ENCODE measurements at regions not wholly inside any gene's neighbourhood (a gene's known extent, or its start where the extent isn't known, plus 50 kb on each side); places are given as distances from the start of the nearest gene placed in this dataset.

GRCh38 chr1:30511991-30512913 lies 211.1 kb downstream of the MATN1 start:
- no peak for DNase-seq

- no peak for DNase-seq
Measured at GRCh38 chr1:30511563-30511962, 211.8 kb downstream of the MATN1 start.

GRCh38 chr1:30511106-30511505 lies 212.3 kb downstream of the MATN1 start:
- DNase-seq: no peak

- no peak for DNase-seq
Measured at GRCh38 chr1:30509670-30510069, 213.7 kb downstream of the MATN1 start.

GRCh38 chr1:30508611-30509010 lies 214.8 kb downstream of the MATN1 start:
- DNase-seq: no peak

GRCh38 chr1:30508175-30508448 lies 215.3 kb downstream of the MATN1 start:
- DNase-seq: no peak

- no peak for DNase-seq
Measured at GRCh38 chr1:30507401-30508174, 215.8 kb downstream of the MATN1 start.

- DNase-seq: no peak
Measured at GRCh38 chr1:30507016-30507312, 216.4 kb downstream of the MATN1 start.

- DNase-seq: no peak
Measured at GRCh38 chr1:30506291-30507015, 216.9 kb downstream of the MATN1 start.

GRCh38 chr1:30505853-30506252 lies 217.5 kb downstream of the MATN1 start:
- no peak for DNase-seq

- DNase-seq: no peak
Measured at GRCh38 chr1:30492451-30492850, 230.9 kb downstream of the MATN1 start.

GRCh38 chr1:30491831-30492230 lies 231.6 kb downstream of the MATN1 start:
- DNase-seq: no peak

- no peak for DNase-seq
Measured at GRCh38 chr1:30490554-30491053, 232.8 kb downstream of the MATN1 start.

GRCh38 chr1:30489737-30490389 lies 233.5 kb downstream of the MATN1 start:
- DNase-seq: no peak

GRCh38 chr1:30488324-30488913 lies 235.0 kb downstream of the MATN1 start:
- DNase-seq: no peak

GRCh38 chr1:30487042-30487441 lies 236.3 kb downstream of the MATN1 start:
- no peak for DNase-seq

GRCh38 chr1:30485072-30485471 lies 238.3 kb downstream of the MATN1 start:
- no peak for DNase-seq

GRCh38 chr1:30484668-30485067 lies 238.7 kb downstream of the MATN1 start:
- no peak for DNase-seq

- DNase-seq: no peak
Measured at GRCh38 chr1:30479575-30479974, 243.8 kb downstream of the MATN1 start.

- no peak for DNase-seq
Measured at GRCh38 chr1:30478799-30479563, 244.4 kb downstream of the MATN1 start.

- no peak for DNase-seq
Measured at GRCh38 chr1:30478283-30478682, 245.1 kb downstream of the MATN1 start.

GRCh38 chr1:30477588-30477987 lies 245.8 kb downstream of the MATN1 start:
- no peak for DNase-seq
